ENCODE measurements at regions not wholly inside any gene's neighbourhood (a gene's known extent, or its start where the extent isn't known, plus 50 kb on each side); places are given as distances from the start of the nearest gene placed in this dataset.

DNA sequence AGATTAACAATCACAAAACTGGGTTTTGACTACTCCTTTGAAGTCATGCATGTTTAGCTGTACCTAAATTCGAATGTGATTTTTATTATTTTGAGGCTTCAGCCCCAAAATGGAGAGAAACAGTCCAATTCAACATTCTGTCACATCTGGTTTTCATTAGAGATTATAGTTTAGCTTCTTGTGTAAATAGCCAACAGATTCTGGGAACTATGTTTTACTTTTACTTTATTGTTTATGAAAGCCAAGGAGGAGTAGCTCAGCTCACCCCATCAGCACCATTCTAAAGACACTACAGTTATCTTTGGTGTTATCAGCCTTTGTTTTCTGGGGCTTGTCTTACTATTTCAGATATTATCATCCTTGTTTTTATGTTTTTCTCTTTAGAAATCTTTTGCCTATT, 465.0 kb upstream of the CWC22 start:
- Histone ChIP-seq H3K4me1 (ENCODE audit: control insufficient read depth, insufficient read depth, low read length) (peaks cover 3% of the 10 kb centered on the region; the same call in 1 of the 2 replicates), H2AK5ac (ENCODE audit: low read depth, low read length) (no peak overlapping the region), H4K5ac (ENCODE audit: low read depth, low read length) (no peak overlapping the region), H3K56ac (ENCODE audit: extremely low read depth, insufficient read depth, low read length) (no peak overlapping the region), H3K9me1 (ENCODE audit: insufficient read depth, low read length) (no peaks in the 10 kb centered on the region), H3K27me3 (ENCODE audit: control insufficient read depth, insufficient read depth, low read length) (no peaks in the 10 kb centered on the region), H4K91ac (ENCODE audit: insufficient read depth, low read depth, low read length) (no peak overlapping the region), H3K79me1 (ENCODE audit: low read depth in 1 of 2, low read length in 2 of 2) (no peaks in the 10 kb centered on the region), H2AK9ac (replicated peaks; ENCODE audit: low read depth, low read length, poor library complexity) (no peak overlapping the region), H2BK5ac (ENCODE audit: low read depth, low read length, poor library complexity, severe bottlenecking) (no peak overlapping the region), H4K20me1 (ENCODE audit: insufficient read depth, low read length) (no peaks in the 10 kb centered on the region), H3K9ac (ENCODE audit: low read depth, low read length) (no peak overlapping the region), H3K14ac (replicated peaks; ENCODE audit: low read depth, low read length) (no peak overlapping the region), H3K4ac (ENCODE audit: low read depth, low read length) (no peak overlapping the region), H3K9me3 (ENCODE audit: control insufficient read depth, insufficient read depth, low read length) (no peaks in the 10 kb centered on the region), H2BK120ac (ENCODE audit: low read depth, low read length) (no peak overlapping the region), H4K8ac (ENCODE audit: low read depth in 2 of 2, low read length in 2 of 2) (no peak overlapping the region), H3K4me2 (ENCODE audit: low read depth, low read length) (no peak overlapping the region; the same call in 1 of the 2 replicates), H3K27ac (ENCODE audit: insufficient read depth, low read length) (no peak overlapping the region; the same call in 1 of the 2 replicates), H2AFZ (replicated peaks; ENCODE audit: low read length, poor library complexity) (no peak overlapping the region), H3K23ac (ENCODE audit: low read depth, low read length) (no peak overlapping the region), H3K36me3 (ENCODE audit: control insufficient read depth, insufficient read depth, low read length) (no peaks in the 10 kb centered on the region), H2BK20ac (ENCODE audit: low read depth, low read length) (no peak overlapping the region), H3K4me3 (ENCODE audit: insufficient read depth, low read depth, low read length) (no peak overlapping the region), H2BK15ac (ENCODE audit: low read depth, low read length) (no peak overlapping the region), H3K18ac (ENCODE audit: low read depth, low read length) (no peak overlapping the region; the same call in 1 of the 2 replicates)
- DNase-seq (peak; percentile 70), ATAC-seq (ENCODE audit: low read depth) (peak; percentile 89)
- no CpG with 5 or more reads among the region's 1 CpG for WGBS, 2 experiments (ENCODE audit: extremely low coverage in 2 of 2, insufficient read length in 1 of 2)
- no peak for TF ChIP-seq NFE2L2 (IDR thresholded peaks at IDR 0.05; ENCODE audit: low read depth, low read length)
- TF ChIP-seq CEBPB (IDR thresholded peaks at IDR 0.05; ENCODE audit: low read depth, low read length): no peak
- no peak for TF ChIP-seq FOS (IDR thresholded peaks at IDR 0.05; ENCODE audit: low read depth, low read length)
- ChIA-PET POLR2A (ENCODE audit: unreplicated experiment) (no interaction called here), CTCF (no interaction called here)
- BruUV-seq (replicated peaks): no TSS peak
- in situ Hi-C loops (cut with MboI; ENCODE audit: low sequenced_read_pairs): no loop called here
- intact Hi-C loops (cut with micrococcal nuclease): loop anchor here (5.0 kb wide), 1 partner anchor 100 kb away; no protein-coding TSS in a partner anchor
- dilution Hi-C loops (cut with HindIII; ENCODE audit: low sequenced_read_pairs, unreplicated experiment): no loop called here
